Parathyroid adenoma (tissue), 2 donors: ENCODE measurements at regions not wholly inside any gene's neighbourhood (a gene's known extent, or its start where the extent isn't known, plus 50 kb on each side); places are given as distances from the start of the nearest gene placed in this dataset.
"Not testable (repeated sequence)": the region's sequence is repeated elsewhere in the genome, so short reads cannot be mapped to it uniquely, and the experiment has no call there.

Experiments used
- H2AFZ ChIP-seq: fragments of 300-600 bp; sonication (generic); one replicate; pipeline ENCODE4 v1.7.0; 2017; ENCODE audit warnings: antibody characterized with exemption, mild to moderate bottlenecking
- H3K27ac ChIP-seq: fragments of 300-600 bp; sonication (generic); one replicate; pipeline ENCODE4 v1.7.0; 2017
- H3K27me3 ChIP-seq: fragments of 300-600 bp; sonication (generic); one replicate; pipeline ENCODE4 v1.7.0; 2017; ENCODE audit warnings: low read length; ENCODE audit not compliant: control insufficient read depth, insufficient read depth
- H3K36me3 ChIP-seq: fragments of 300-600 bp; sonication (generic); one replicate; pipeline ENCODE4 v1.7.0; 2017; ENCODE audit warnings: low read length; ENCODE audit not compliant: control insufficient read depth, insufficient read depth
- H3K4me1 ChIP-seq: fragments of 300-600 bp; sonication (generic); one replicate; pipeline ENCODE4 v1.7.0; 2017; ENCODE audit warnings: control low read depth
- H3K4me2 ChIP-seq: fragments of 300-600 bp; sonication (generic); one replicate; pipeline ENCODE4 v1.7.0; 2017; ENCODE audit warnings: low read length
- H3K4me3 ChIP-seq: fragments of 300-600 bp; sonication (generic); one replicate; pipeline ENCODE4 v1.7.0; 2017; ENCODE audit warnings: low read depth, low read length
- H3K79me2 ChIP-seq: fragments of 300-600 bp; sonication (generic); one replicate; pipeline ENCODE4 v1.7.0; 2017; ENCODE audit warnings: control low read depth
- H3K9ac ChIP-seq: fragments of 300-600 bp; sonication (generic); one replicate; pipeline ENCODE4 v1.7.0; 2017; ENCODE audit warnings: mild to moderate bottlenecking
- H3K9me3 ChIP-seq: fragments of 300-600 bp; sonication (generic); one replicate; pipeline ENCODE4 v1.7.0; 2017; ENCODE audit warnings: low read length; ENCODE audit not compliant: control insufficient read depth
- donor health status: primary hyperparathyroidism.

GRCh38 chr18:14378376-14378775 lies 165.0 kb downstream of the POTEC start:
- not testable (repeated sequence) for H3K4me2 ChIP-seq

GRCh38 chr18:14361346-14361745 lies 182.1 kb downstream of the POTEC start:
- not testable (repeated sequence) for H3K9me3 ChIP-seq, H2AFZ ChIP-seq, H3K27me3 ChIP-seq, H3K4me2 ChIP-seq, H3K79me2 ChIP-seq, H3K36me3 ChIP-seq, H3K4me3 ChIP-seq, H3K9ac ChIP-seq, H3K27ac ChIP-seq, H3K4me1 ChIP-seq

More at GRCh38 chr18:14378376-14378775, 165.0 kb downstream of the POTEC start:
- not testable (repeated sequence) for H3K9me3 ChIP-seq, H3K36me3 ChIP-seq, H3K27me3 ChIP-seq, H3K27ac ChIP-seq, H3K79me2 ChIP-seq, H3K9ac ChIP-seq, H2AFZ ChIP-seq, H3K4me3 ChIP-seq, H3K4me1 ChIP-seq

GRCh38 chr18:14357553-14358297 lies 185.7 kb downstream of the POTEC start:
- not testable (repeated sequence) for H2AFZ ChIP-seq, H3K36me3 ChIP-seq, H3K4me3 ChIP-seq, H3K27me3 ChIP-seq, H3K4me2 ChIP-seq, H3K79me2 ChIP-seq, H3K4me1 ChIP-seq, H3K9me3 ChIP-seq, H3K9ac ChIP-seq, H3K27ac ChIP-seq

DNA sequence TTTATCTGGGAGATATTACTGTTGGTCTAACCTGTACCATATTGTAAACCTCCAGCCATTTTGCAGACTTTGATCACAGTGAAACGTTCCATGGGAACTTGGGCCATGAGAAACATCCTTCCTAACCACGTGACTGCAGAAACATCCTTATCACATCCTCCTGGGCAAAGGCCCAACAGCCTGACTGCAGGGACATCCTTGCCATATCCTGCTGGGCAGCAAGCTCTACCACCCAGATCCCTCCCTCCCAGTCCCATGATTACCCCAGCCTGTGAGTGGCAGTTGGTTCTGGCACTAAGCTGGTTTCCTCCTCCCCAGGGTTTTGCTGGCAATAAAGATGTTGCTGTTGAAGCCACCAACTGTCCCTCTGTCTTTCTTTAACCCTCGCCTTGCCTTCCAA lies 201.2 kb downstream of the POTEC start:
- not testable (repeated sequence) for H3K79me2 ChIP-seq, H3K27me3 ChIP-seq, H3K9ac ChIP-seq, H2AFZ ChIP-seq, H3K36me3 ChIP-seq, H3K4me2 ChIP-seq, H3K4me3 ChIP-seq, H3K9me3 ChIP-seq, H3K4me1 ChIP-seq, H3K27ac ChIP-seq

GRCh38 chr18:14336017-14336416 lies 203.8 kb upstream of the ZNF519 start:
- H3K4me3 ChIP-seq, H3K27me3 ChIP-seq, H3K9me3 ChIP-seq, H2AFZ ChIP-seq, H3K4me2 ChIP-seq, H3K27ac ChIP-seq, H3K36me3 ChIP-seq, H3K9ac ChIP-seq, H3K79me2 ChIP-seq, H3K4me1 ChIP-seq: not testable (repeated sequence)

DNA sequence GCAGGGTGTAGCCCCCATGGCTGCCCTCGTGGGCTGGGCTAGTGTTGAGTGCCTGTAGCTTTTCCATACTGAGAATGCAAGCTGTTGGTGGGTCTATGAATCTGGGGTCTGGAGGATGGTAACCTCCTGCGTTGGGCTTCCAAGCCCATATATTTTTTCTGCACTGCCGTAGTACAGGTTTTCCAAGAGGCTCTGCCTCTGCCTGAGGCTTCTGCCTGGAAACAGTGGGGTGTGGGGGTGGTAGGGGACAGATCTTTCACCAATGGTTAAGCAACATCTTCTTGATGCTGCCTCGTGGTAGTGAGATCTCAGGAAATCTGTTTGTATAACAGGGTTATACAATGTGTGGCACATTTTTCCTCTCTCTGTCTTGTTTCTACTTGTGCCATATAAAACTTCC lies 189.0 kb upstream of the ZNF519 start:
- H3K36me3 ChIP-seq, H3K27ac ChIP-seq, H2AFZ ChIP-seq: not testable (repeated sequence)

DNA sequence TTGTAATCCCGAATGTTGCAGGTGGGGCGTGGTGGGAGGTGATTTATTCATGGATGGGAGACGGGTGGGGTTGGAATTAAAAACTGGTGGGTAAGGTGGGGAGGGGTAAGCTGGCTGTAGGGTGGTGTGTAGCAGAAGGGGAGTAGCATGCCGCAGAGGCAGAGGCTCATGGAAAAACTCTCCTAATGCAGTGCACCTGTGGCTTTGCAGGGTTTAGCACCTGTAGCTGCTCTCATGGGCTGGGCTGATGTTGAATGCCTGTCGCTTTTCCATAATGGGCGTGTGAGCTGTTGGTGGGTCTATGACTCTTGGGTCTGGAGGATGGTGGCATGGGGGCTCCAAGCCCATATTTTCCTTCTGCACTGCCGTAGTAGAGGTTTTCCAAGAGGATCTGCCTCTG lies 169.0 kb upstream of the ZNF519 start:
- not testable (repeated sequence) for H3K27me3 ChIP-seq, H2AFZ ChIP-seq, H3K9me3 ChIP-seq, H3K27ac ChIP-seq, H3K9ac ChIP-seq, H3K79me2 ChIP-seq, H3K36me3 ChIP-seq, H3K4me1 ChIP-seq, H3K4me2 ChIP-seq, H3K4me3 ChIP-seq

More for the DNA sequence above, 189.0 kb upstream of the ZNF519 start:
- H3K9ac ChIP-seq, H3K79me2 ChIP-seq, H3K9me3 ChIP-seq, H3K4me3 ChIP-seq, H3K4me1 ChIP-seq, H3K4me2 ChIP-seq, H3K27me3 ChIP-seq: not testable (repeated sequence)

DNA sequence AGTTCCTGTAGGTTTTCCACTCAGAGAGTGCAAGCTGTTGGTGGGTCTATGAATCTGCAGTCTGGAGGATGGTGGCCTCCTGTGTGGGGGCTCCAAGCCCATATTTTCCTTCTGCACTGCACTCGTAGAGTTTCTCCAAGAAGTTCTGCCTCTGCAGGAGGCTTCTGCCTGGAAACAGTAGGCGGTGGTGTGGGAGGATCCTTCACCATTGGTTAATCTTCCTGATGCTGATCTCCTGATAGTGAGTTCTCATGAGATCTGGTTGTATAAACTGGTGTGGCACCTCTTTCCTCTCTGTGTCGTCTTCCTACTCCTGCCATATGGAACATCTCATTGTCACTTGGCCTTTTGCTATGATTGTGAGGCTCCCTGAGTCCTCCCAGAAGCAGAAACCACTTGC lies 162.8 kb upstream of the ZNF519 start:
- not testable (repeated sequence) for H3K9ac ChIP-seq, H3K79me2 ChIP-seq, H2AFZ ChIP-seq, H3K36me3 ChIP-seq, H3K9me3 ChIP-seq, H3K4me2 ChIP-seq, H3K27ac ChIP-seq, H3K4me3 ChIP-seq, H3K4me1 ChIP-seq, H3K27me3 ChIP-seq
